Right atrium auricular region (tissue), 2 donors: ENCODE measurements at regions not wholly inside any gene's neighbourhood (a gene's known extent, or its start where the extent isn't known, plus 50 kb on each side); places are given as distances from the start of the nearest gene placed in this dataset.
"Not testable (repeated sequence)": the region's sequence is repeated elsewhere in the genome, so short reads cannot be mapped to it uniquely, and the experiment has no call there.

Experiments
- DNase-seq: peaks from one replicate; pipeline ENCODE4 v3.0.0-alpha.2; 2019; ENCODE audit warnings: low spot score
- H3K27ac ChIP-seq, 2 donors: fragments of 200-600 bp; sonication (generic); 1 replicate in 1 of 2; 2 replicates in 1 of 2; pipeline ENCODE4 v1.5.1; 2016 to 2019
- H3K27me3 ChIP-seq, 2 donors: fragments of 200-600 bp; sonication (generic); one replicate each; pipeline versions ENCODE4 v1.5.1 to v1.6.0; 2017 to 2019
- H3K36me3 ChIP-seq: fragments of 200-600 bp; sonication (generic); one replicate; pipeline ENCODE4 v1.5.1; 2016
- H3K4me1 ChIP-seq, 2 donors: fragments of 200-600 bp; sonication (generic); one replicate each; pipeline versions ENCODE4 v1.5.1 to v1.6.0; 2017 to 2019
- H3K4me3 ChIP-seq, 2 donors: fragments of 200-600 bp; sonication (generic); 1 replicate in 1 of 2; 2 replicates in 1 of 2; pipeline ENCODE4 v1.5.1; 2017 to 2019; ENCODE audit warnings: mild to moderate bottlenecking in 1 of 2, moderate library complexity in 1 of 2
- H3K9me3 ChIP-seq, 2 donors: fragments of 200-600 bp; sonication (generic); one replicate each; pipeline ENCODE4 v1.5.1; 2019
- TF ChIP-seq, protein P1 (sequence below), 2 donors: fragments of 200-600 bp; sonication (generic); IDR thresholded peaks; one replicate each; pipeline ENCODE4 v1.5.1; 2019; ENCODE audit warnings: antibody characterized with exemption in 2 of 2

DNA sequence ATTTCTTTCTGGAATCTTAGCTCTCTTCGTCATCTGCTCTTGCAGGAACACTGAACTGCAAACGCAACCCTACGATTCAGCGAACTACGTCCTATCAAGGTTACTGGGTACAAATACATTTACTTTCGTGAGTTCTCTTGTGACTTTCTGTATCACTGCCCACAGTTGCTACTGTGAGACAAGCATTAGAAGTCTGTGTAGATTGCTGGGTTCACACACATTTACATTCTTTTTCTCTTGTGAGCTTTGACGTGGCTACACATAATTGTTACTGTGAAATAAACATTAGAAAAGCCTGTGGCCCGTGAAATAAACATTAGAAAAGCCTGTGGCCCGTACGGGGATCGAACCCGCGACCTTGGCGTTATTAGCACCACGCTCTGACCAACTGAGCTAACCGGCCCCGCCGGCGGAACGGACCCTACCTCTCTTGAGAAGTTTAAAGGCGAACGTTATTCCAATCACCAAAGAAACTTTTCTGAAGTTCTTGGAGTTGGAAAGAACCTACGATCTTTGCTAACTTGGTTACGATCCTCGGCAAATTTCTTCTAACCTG, 61.2 kb upstream of the ZNF322 start:
- H3K27me3 ChIP-seq, H3K4me1 ChIP-seq, H3K36me3 ChIP-seq, H3K4me3 ChIP-seq, DNase-seq, H3K27ac ChIP-seq, H3K9me3 ChIP-seq: not testable (repeated sequence)

DNA sequence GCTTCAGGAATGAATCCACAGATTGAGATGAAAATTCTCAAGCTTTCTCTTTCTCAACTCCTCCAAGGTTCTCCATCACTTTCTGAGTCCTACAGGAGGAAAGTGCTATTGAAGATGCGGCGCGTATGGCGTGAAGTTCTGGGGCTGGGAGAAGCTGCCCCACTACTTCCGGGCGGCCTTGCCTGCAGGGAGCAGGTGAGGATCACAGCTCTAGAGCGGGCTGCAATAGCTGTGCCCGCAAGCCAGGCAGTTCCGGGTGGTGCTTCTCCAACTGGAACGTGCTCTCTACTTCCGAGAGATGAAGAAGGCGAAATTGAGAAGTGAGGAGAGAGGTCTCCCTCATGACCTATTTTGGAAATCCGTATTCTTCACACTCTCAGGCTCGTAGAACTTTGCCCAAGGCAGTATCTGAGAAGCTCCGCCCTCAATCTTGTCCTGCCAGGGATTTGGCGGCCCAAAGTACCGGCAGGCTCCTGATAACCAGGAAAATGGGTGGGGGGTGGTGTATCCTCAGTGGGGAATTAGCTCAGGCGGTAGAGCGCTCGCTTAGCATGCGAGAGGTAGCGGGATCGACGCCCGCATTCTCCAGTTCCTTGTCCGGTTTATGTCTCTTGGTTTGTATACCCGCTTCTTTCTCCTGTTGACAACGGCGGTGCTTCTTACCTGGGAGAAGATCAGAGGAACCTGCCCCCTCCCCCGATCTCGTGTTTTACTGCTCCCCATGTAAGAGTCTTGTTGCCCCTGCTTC, 70.6 kb upstream of the ZNF322 start:
- H3K36me3 ChIP-seq, H3K4me1 ChIP-seq, H3K4me3 ChIP-seq, H3K27ac ChIP-seq, H3K9me3 ChIP-seq, DNase-seq, H3K27me3 ChIP-seq: not testable (repeated sequence)

DNA sequence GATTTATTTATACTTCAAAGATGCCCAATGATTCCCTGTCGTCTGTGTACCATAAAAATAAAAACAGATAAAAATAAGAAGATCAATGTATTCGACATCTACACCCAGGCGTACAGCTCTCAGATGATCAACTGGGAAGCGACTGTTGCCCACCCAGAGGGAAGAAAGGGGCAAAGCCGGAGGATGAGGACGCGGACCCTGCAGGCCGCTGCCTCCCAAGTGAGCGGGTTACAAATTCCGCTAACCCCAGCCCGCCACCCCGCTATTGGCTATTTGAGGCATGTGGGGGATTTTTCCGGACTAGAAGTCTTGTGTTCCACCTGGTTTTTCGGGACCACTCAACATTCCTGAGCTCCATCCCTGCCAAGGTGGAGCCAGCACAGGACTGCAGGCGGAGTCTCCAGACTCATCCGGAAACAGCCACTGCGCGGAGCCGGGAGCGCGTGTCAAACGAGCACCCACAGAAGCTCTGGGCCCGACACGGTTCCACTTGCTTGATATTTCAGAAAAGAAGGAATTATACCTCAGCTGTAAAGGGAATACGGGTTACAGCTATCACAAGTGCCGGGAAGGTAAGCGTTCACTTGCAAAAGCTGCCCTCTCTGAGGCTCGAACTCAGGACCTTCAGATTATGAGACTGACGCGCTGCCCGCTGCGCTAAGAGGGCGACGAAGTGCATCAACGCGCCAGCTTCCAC, 75.4 kb upstream of the ZNF322 start:
- not testable (repeated sequence) for H3K36me3 ChIP-seq, H3K4me1 ChIP-seq, H3K4me3 ChIP-seq, H3K27me3 ChIP-seq, H3K27ac ChIP-seq, H3K9me3 ChIP-seq, DNase-seq

DNA sequence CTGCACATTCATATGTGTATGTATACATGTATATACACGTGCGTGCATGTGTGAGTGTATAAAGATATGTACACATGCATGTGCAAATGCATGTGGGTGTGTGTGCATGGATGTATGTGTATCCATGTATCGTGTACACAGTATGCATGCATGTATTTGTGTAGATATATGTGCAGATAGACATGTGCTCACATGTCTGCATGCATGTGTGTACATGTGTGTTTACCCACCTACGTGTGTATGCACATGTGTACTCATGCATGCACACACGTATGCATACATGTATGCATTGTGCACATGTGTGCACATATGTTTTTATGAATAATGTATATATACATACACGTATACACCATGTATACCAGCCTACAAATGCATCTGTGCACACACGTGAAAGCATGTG, 80.3 kb upstream of the ZNF322 start:
- Histone ChIP-seq H3K27me3 (peaks cover 4 to 11% of the 10 kb centered on the region in 2 donors), H3K9me3 (no peaks in the 10 kb centered on the region), H3K36me3 (no peaks in the 10 kb centered on the region), H3K27ac (no peak overlapping the region), H3K4me3 (no peak overlapping the region), H3K4me1 (no peaks in the 10 kb centered on the region)
- TF ChIP-seq, protein P1, sequence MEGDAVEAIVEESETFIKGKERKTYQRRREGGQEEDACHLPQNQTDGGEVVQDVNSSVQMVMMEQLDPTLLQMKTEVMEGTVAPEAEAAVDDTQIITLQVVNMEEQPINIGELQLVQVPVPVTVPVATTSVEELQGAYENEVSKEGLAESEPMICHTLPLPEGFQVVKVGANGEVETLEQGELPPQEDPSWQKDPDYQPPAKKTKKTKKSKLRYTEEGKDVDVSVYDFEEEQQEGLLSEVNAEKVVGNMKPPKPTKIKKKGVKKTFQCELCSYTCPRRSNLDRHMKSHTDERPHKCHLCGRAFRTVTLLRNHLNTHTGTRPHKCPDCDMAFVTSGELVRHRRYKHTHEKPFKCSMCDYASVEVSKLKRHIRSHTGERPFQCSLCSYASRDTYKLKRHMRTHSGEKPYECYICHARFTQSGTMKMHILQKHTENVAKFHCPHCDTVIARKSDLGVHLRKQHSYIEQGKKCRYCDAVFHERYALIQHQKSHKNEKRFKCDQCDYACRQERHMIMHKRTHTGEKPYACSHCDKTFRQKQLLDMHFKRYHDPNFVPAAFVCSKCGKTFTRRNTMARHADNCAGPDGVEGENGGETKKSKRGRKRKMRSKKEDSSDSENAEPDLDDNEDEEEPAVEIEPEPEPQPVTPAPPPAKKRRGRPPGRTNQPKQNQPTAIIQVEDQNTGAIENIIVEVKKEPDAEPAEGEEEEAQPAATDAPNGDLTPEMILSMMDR (IDR thresholded peaks at IDR 0.05), result no peak
- no peak for DNase-seq

DNA sequence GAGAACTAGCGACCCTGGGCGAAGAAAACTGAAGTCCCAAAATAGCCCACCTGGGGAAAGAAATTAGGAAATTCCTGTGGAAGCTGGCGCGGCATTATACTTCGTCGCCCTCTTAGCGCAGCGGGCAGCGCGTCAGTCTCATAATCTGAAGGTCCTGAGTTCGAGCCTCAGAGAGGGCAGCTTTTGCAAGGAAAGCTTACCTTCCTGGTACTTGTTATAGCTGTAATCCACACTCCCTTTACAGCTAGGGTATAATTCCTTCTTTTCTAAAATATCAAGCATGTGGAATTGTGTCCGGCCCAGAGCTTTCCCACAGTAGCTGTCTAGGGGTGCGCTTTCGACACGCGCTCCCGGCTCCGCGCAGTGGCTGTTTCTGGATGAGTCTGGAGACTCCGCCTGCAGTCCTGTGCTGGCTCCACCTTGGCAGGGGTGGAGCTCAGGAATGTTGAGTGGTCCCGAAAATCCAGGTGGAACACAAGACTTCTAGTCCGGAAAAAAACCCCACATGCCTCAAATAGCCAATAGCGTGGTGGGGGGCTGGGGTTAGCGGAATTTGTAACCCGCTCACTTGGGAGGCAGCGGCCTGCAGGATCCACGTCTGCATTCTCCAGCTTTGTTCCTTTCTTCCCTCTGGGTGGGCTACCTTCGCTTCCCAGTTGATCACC, 83.7 kb upstream of the ZNF322 start:
- Histone ChIP-seq H3K4me1 (no peaks in the 10 kb centered on the region), H3K27me3 (peaks cover 4 to 11% of the 10 kb centered on the region in 2 donors)
- DNase-seq, result no peak

DNA sequence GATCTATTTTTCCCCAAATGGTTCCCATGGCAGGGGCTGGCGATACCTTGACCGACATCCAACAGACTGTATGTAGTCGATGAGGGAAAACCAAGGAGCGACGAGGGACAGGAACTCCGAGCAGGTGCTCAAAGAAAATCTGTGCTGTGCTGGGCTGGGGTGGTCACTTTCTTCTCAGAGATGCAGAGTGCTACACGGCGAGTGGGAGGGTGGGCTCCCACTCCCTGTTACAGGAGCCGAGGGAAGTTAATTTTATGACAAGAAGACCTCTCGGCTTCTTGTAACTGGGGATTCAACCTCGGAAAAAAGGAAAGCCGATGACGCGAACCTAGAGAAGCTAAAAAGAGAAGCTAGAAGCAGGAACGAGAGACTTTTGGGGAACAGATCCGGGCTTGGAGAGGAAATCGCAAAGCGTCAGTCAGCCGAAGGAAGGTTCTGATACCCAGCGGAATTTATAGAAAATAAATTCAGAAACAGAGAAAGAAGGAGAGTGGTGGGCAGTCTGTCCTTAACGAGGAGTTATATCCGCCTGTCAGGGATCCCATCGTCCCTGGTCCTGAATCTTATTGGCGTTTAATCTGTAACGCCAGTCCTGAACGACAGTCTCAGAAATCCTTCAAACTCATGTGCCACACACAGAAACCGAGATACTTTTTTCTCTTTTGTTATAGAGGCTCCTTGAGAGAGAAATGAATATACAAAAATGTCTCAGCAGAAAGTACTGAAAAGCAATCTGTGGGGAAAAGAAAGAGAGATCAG, 84.6 kb upstream of the ZNF322 start:
- Histone ChIP-seq H3K27ac (no peak overlapping the region), H3K4me3 (no peak overlapping the region), H3K36me3 (no peaks in the 10 kb centered on the region), H3K4me1 (no peaks in the 10 kb centered on the region), H3K27me3 (peaks cover 4 to 11% of the 10 kb centered on the region in 2 donors), H3K9me3 (no peaks in the 10 kb centered on the region)
- TF ChIP-seq, protein P1 (IDR thresholded peaks at IDR 0.05), result no peak
- no peak for DNase-seq

More for the DNA sequence above, 83.7 kb upstream of the ZNF322 start:
- no peak overlapping the region for H3K27ac ChIP-seq
- no peaks in the 10 kb centered on the region for H3K9me3 ChIP-seq
- no peak overlapping the region for H3K4me3 ChIP-seq
- no peaks in the 10 kb centered on the region for H3K36me3 ChIP-seq
- TF ChIP-seq, protein P1 (IDR thresholded peaks at IDR 0.05), result no peak

DNA sequence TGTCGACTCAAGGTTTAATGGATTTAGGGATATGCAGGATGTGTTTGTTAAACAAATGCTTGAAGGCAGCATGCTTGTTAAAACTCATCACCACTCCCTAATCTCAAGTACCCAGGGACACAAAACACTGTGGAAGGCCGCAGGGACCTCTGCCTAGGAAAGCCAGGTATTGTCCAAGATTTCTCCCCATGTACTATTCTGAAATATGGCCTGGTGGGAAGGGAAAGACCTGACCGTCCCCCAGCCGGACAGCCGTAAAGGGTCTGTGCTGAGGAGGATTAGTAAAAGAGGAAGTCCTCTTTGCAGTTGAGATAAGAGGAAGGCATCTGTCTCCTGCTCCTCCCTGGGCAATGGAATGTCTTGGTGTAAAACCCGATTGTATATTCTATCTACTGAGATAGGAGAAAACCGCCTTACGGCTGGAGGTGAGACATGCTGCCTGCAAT, 85.3 kb upstream of the ZNF322 start:
- not testable (repeated sequence) for H3K36me3 ChIP-seq, DNase-seq, H3K4me3 ChIP-seq, H3K9me3 ChIP-seq, H3K27ac ChIP-seq, H3K4me1 ChIP-seq
- H3K27me3 ChIP-seq, result peaks cover 4 to 11% of the 10 kb centered on the region in 2 donors

DNA sequence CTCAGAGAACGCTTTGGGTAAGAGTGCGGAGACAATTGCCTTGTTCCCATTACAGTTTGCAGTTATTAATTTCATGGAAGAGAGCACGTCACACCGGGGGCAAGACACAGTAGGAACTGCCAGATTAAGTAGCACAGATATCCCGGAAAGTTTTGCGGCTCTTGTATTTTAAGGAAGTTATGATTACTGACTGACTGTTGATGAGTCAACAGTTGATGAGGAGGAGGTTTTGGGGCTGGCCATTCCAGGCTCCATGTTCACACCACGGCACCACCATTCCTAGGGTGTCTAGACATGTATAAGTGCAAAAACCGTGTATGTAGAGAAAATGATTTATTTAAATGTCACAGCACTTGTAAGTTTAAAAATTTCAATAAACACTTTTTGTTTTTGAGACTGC, 86.4 kb upstream of the ZNF322 start:
- not testable (repeated sequence) for DNase-seq, H3K36me3 ChIP-seq, H3K4me3 ChIP-seq, H3K27ac ChIP-seq, H3K4me1 ChIP-seq, H3K9me3 ChIP-seq
- peaks cover 4 to 11% of the 10 kb centered on the region in 2 donors for H3K27me3 ChIP-seq

DNA sequence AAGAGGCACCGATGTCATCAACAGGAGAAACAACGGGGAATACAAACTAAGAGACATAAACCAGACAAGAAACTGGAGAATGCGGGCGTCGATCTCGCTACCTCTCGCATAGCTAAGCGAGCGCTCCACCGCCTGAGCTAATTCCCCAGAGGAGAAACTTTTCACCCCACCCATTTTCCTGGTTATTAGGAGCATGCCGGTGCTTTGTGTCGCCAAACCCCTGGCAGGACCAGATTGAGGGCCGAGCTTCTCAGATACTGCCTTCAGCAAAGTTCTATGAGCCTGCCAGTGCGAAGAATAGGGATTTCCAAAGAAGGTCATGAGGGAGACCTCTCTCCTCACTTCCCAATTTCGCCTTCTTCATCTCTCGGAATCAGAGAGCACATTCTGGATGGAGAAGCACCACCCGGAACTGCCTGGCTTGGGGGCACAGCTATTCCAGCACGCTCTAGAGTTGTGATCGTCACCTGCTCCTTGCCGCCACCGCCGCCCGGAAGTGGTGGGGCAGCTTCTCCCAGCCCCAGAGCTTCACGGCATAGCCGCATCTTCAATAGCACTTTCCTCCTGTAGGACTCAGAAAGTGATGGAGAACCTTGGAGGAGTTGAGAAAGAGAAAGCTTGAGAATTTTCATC, 89.7 kb upstream of the ZNF322 start:
- DNase-seq, H3K4me1 ChIP-seq, H3K27me3 ChIP-seq, H3K4me3 ChIP-seq, H3K9me3 ChIP-seq, H3K27ac ChIP-seq, H3K36me3 ChIP-seq: not testable (repeated sequence)

DNA sequence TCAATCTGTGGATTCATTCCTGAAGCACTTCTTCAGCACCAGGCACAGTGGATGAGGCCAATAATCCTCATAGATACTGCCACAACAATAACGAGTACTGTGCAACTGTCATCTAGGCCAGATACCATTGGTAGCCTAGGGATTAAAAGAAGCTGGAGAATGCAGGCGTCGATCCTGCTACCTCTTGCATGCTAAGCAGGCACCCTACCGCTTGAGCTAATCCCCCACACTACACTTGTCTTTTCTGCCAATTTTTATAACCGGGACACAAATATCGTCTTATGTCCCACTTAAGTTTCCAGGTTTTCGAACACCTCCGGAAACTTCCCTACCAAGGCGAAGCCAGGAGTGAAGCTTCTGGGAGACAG, 90.2 kb upstream of the ZNF322 start:
- not testable (repeated sequence) for H3K27me3 ChIP-seq, H3K27ac ChIP-seq, H3K4me1 ChIP-seq, DNase-seq, H3K36me3 ChIP-seq, H3K4me3 ChIP-seq, H3K9me3 ChIP-seq
